ENCODE measurements at regions not wholly inside any gene's neighbourhood (a gene's known extent, or its start where the extent isn't known, plus 50 kb on each side); places are given as distances from the start of the nearest gene placed in this dataset.

- peak in 2 of 6 donors; percentile 29 to 44 for DNase-seq (ENCODE audit: low read depth in 4 of 6, low spot score in 6 of 6)
- Histone ChIP-seq H3K4me1 (ENCODE audit: control insufficient read depth, insufficient read depth, low read length) (peaks cover 5% of the 10 kb centered on the region), H3K27ac (ENCODE audit: low read depth, low read length) (no peak overlapping the region), H3K4me3 (ENCODE audit: low read depth, low read length) (no peak overlapping the region), H3K36me3 (ENCODE audit: control insufficient read depth, insufficient read depth, low read length) (no peaks in the 10 kb centered on the region), H3K9me3 (ENCODE audit: control insufficient read depth, insufficient read depth, low read length) (no peaks in the 10 kb centered on the region), H3K27me3 (ENCODE audit: control insufficient read depth, insufficient read depth, low read length) (no peaks in the 10 kb centered on the region)
- 5% methylated on average over 11 of the region's 16 CpGs for WGBS (ENCODE audit: insufficient coverage)
Observed at GRCh38 chr18:72692086-72692485, 147.9 kb upstream of the CBLN2 start.

GRCh38 chr18:72687736-72688135 lies 143.6 kb upstream of the CBLN2 start:
- H3K4me1 ChIP-seq (ENCODE audit: control insufficient read depth, insufficient read depth, low read length) = peaks cover 4% of the 10 kb centered on the region
- no peak overlapping the region for H3K27ac ChIP-seq (ENCODE audit: low read depth, low read length)
- no peak for DNase-seq (ENCODE audit: low read depth in 4 of 6, low spot score in 6 of 6)
- no peaks in the 10 kb centered on the region for H3K9me3 ChIP-seq (ENCODE audit: control insufficient read depth, insufficient read depth, low read length)
- no peaks in the 10 kb centered on the region for H3K27me3 ChIP-seq (ENCODE audit: control insufficient read depth, insufficient read depth, low read length)
- no peak overlapping the region for H3K4me3 ChIP-seq (ENCODE audit: low read depth, low read length)
- WGBS (ENCODE audit: insufficient coverage) = no CpG with 5 or more reads among the region's 4 CpGs
- no peaks in the 10 kb centered on the region for H3K36me3 ChIP-seq (ENCODE audit: control insufficient read depth, insufficient read depth, low read length)

DNA sequence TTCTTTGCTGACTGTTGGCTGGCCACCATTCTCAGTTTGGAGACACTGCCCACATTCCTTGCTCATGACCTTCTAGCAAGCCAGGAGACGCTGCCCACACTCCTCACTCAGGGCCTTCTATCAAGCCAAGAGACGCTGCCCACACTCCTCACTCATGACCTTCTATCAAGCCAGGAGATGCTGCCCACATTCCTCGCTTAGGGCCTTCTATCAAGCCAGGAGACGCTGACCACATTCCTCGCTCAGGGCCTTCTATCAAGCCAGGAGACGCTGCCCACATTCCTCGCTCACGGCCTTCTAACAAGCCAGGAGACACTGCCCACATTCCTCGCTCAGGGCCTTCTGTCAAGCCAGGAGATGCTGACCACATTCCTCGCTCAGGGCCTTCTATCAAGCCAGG lies 131.3 kb upstream of the CBLN2 start:
- Histone ChIP-seq H3K36me3 (ENCODE audit: control insufficient read depth, insufficient read depth, low read length) (no peaks in the 10 kb centered on the region), H3K27me3 (ENCODE audit: control insufficient read depth, insufficient read depth, low read length) (no peaks in the 10 kb centered on the region), H3K27ac (ENCODE audit: low read depth, low read length) (no peak overlapping the region), H3K4me3 (ENCODE audit: low read depth, low read length) (no peak overlapping the region), H3K4me1 (ENCODE audit: control insufficient read depth, insufficient read depth, low read length) (no peaks in the 10 kb centered on the region), H3K9me3 (ENCODE audit: control insufficient read depth, insufficient read depth, low read length) (no peaks in the 10 kb centered on the region)
- 91% methylated on average over 10 of the region's 10 CpGs for WGBS (ENCODE audit: insufficient coverage)
- DNase-seq (ENCODE audit: low read depth in 4 of 6, low spot score in 6 of 6) = no peak

DNA sequence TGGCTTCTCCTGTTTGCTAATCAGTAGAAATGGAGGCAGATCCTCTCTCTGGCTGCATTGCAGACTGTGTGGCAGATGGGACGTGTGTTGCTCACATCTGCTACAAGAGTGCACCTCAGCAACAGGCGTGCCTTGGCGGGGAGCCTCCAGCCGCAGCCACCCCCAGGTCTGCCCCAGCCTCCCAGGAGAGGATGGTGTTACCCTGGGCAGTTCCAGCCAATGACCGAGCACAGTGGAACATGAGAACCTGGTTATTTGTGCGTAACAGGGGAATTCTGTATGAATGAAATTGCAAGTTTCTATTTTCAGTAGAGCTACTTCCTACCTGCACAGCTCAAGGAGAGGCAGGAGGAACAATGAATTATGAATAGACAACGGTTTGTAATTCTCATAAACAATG lies 130.6 kb upstream of the CBLN2 start:
- Histone ChIP-seq H3K36me3 (ENCODE audit: control insufficient read depth, insufficient read depth, low read length) (no peaks in the 10 kb centered on the region), H3K4me3 (ENCODE audit: low read depth, low read length) (no peak overlapping the region), H3K27ac (ENCODE audit: low read depth, low read length) (no peak overlapping the region), H3K27me3 (ENCODE audit: control insufficient read depth, insufficient read depth, low read length) (no peaks in the 10 kb centered on the region), H3K9me3 (ENCODE audit: control insufficient read depth, insufficient read depth, low read length) (no peaks in the 10 kb centered on the region), H3K4me1 (ENCODE audit: control insufficient read depth, insufficient read depth, low read length) (no peaks in the 10 kb centered on the region)
- WGBS (ENCODE audit: insufficient coverage) = 90% methylated on average over 5 of the region's 7 CpGs
- no peak for DNase-seq (ENCODE audit: low read depth in 4 of 6, low spot score in 6 of 6)

DNA sequence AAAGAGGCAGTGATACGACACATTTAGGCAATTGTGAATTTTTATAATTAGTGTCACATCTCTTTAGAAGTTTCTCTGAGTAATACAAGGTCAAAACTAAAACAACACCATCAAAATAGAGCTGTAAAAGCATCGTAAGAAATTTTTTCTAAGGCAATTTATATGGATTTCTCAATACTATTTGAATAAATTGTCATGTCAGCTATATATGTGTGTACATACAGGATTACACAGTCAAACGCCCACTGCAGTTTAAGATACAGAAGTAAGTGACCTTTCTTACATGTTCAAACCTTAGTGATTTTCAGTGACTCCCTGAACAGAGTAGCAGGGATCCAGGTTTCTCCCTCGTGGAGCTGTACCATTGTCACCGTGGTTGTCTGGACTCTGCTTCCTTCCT lies 129.1 kb upstream of the CBLN2 start:
- no peaks in the 10 kb centered on the region for H3K36me3 ChIP-seq (ENCODE audit: control insufficient read depth, insufficient read depth, low read length)
- no peak for DNase-seq (ENCODE audit: low read depth in 4 of 6, low spot score in 6 of 6)
- no peaks in the 10 kb centered on the region for H3K9me3 ChIP-seq (ENCODE audit: control insufficient read depth, insufficient read depth, low read length)
- H3K27me3 ChIP-seq (ENCODE audit: control insufficient read depth, insufficient read depth, low read length) = no peaks in the 10 kb centered on the region
- H3K27ac ChIP-seq (ENCODE audit: low read depth, low read length) = no peak overlapping the region
- WGBS (ENCODE audit: insufficient coverage) = 37% methylated on average over 2 of the region's 5 CpGs
- no peaks in the 10 kb centered on the region for H3K4me1 ChIP-seq (ENCODE audit: control insufficient read depth, insufficient read depth, low read length)
- H3K4me3 ChIP-seq (ENCODE audit: low read depth, low read length) = no peak overlapping the region

GRCh38 chr18:72672364-72673184 lies 128.4 kb upstream of the CBLN2 start:
- 58% methylated on average over 8 of the region's 11 CpGs for WGBS (ENCODE audit: insufficient coverage)

DNA sequence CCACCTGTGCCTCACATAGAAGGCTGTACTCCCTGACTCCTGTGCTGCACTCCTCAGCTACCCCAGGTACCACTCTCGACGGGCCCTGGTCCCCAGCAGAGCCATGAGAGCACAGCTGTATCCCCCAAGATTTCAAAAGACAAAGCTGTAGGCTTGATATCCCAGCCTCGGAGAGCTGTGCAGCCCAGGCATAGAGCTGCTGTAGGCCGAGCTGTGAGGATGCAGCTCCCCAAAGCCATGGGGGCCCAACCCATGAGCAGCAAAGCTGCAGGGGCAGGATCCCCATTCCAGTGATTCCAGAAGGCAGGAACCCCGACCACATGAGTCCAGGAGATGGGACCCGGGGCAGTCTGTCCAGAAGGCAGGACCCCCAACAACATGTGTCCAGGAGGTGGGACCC lies 123.8 kb upstream of the CBLN2 start:
- no peak for DNase-seq (ENCODE audit: low read depth in 4 of 6, low spot score in 6 of 6)
- H3K36me3 ChIP-seq (ENCODE audit: control insufficient read depth, insufficient read depth, low read length) = no peaks in the 10 kb centered on the region
- H3K27me3 ChIP-seq (ENCODE audit: control insufficient read depth, insufficient read depth, low read length) = no peaks in the 10 kb centered on the region
- WGBS (ENCODE audit: insufficient coverage) = 91% methylated on average over 6 of the region's 6 CpGs
- H3K9me3 ChIP-seq (ENCODE audit: control insufficient read depth, insufficient read depth, low read length) = no peaks in the 10 kb centered on the region
- H3K27ac ChIP-seq (ENCODE audit: low read depth, low read length) = no peak overlapping the region
- no peaks in the 10 kb centered on the region for H3K4me1 ChIP-seq (ENCODE audit: control insufficient read depth, insufficient read depth, low read length)
- no peak overlapping the region for H3K4me3 ChIP-seq (ENCODE audit: low read depth, low read length)

More at GRCh38 chr18:72672364-72673184, 128.4 kb upstream of the CBLN2 start:
- no peak overlapping the region for H3K4me3 ChIP-seq (ENCODE audit: low read depth, low read length)
- H3K4me1 ChIP-seq (ENCODE audit: control insufficient read depth, insufficient read depth, low read length) = no peaks in the 10 kb centered on the region
- DNase-seq (ENCODE audit: low read depth in 4 of 6, low spot score in 6 of 6) = peak in 5 of 6 donors; percentile 20 to 90 (median 52)
- H3K9me3 ChIP-seq (ENCODE audit: control insufficient read depth, insufficient read depth, low read length) = no peaks in the 10 kb centered on the region
- no peaks in the 10 kb centered on the region for H3K27me3 ChIP-seq (ENCODE audit: control insufficient read depth, insufficient read depth, low read length)
- no peak overlapping the region for H3K27ac ChIP-seq (ENCODE audit: low read depth, low read length)
- H3K36me3 ChIP-seq (ENCODE audit: control insufficient read depth, insufficient read depth, low read length) = no peaks in the 10 kb centered on the region

- peak in 2 of 6 donors; percentile 34 to 38 for DNase-seq (ENCODE audit: low read depth in 4 of 6, low spot score in 6 of 6)
- H3K4me3 ChIP-seq (ENCODE audit: low read depth, low read length) = no peak overlapping the region
- WGBS (ENCODE audit: insufficient coverage) = 61% methylated on average over 3 of the region's 3 CpGs
Observed at GRCh38 chr18:72652990-72653593, 109.0 kb upstream of the CBLN2 start.

DNA sequence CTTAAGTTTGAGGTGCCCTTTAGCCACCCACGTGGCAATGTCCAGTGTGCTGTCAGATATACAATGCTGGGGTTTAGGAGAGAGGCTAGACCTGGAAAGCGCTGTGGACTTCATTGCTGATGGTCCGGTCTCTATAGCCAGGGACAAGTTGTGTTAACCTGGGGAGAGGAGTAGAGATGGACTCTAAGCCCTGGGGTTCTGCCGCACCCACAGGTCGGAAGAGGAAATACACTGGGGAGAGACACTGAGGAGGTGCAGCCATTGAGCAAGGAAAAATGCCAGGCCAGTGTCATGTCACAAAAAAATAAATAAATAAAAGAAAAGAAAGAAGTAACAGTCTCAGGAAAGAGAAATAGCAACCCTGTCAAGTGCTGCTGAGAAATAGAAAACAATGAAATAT lies 106.9 kb upstream of the CBLN2 start:
- H3K36me3 ChIP-seq (ENCODE audit: control insufficient read depth, insufficient read depth, low read length) = no peaks in the 10 kb centered on the region
- no peak overlapping the region for H3K4me3 ChIP-seq (ENCODE audit: low read depth, low read length)
- no peaks in the 10 kb centered on the region for H3K27me3 ChIP-seq (ENCODE audit: control insufficient read depth, insufficient read depth, low read length)
- no peak for DNase-seq (ENCODE audit: low read depth in 4 of 6, low spot score in 6 of 6)
- no peak overlapping the region for H3K27ac ChIP-seq (ENCODE audit: low read depth, low read length)
- WGBS (ENCODE audit: insufficient coverage) = 83% methylated on average over 3 of the region's 5 CpGs
- H3K9me3 ChIP-seq (ENCODE audit: control insufficient read depth, insufficient read depth, low read length) = no peaks in the 10 kb centered on the region
- no peaks in the 10 kb centered on the region for H3K4me1 ChIP-seq (ENCODE audit: control insufficient read depth, insufficient read depth, low read length)

More at GRCh38 chr18:72652990-72653593, 109.0 kb upstream of the CBLN2 start:
- Histone ChIP-seq H3K4me1 (ENCODE audit: control insufficient read depth, insufficient read depth, low read length) (no peaks in the 10 kb centered on the region), H3K9me3 (ENCODE audit: control insufficient read depth, insufficient read depth, low read length) (no peaks in the 10 kb centered on the region), H3K27ac (ENCODE audit: low read depth, low read length) (no peak overlapping the region), H3K27me3 (ENCODE audit: control insufficient read depth, insufficient read depth, low read length) (no peaks in the 10 kb centered on the region), H3K36me3 (ENCODE audit: control insufficient read depth, insufficient read depth, low read length) (no peaks in the 10 kb centered on the region)

DNA sequence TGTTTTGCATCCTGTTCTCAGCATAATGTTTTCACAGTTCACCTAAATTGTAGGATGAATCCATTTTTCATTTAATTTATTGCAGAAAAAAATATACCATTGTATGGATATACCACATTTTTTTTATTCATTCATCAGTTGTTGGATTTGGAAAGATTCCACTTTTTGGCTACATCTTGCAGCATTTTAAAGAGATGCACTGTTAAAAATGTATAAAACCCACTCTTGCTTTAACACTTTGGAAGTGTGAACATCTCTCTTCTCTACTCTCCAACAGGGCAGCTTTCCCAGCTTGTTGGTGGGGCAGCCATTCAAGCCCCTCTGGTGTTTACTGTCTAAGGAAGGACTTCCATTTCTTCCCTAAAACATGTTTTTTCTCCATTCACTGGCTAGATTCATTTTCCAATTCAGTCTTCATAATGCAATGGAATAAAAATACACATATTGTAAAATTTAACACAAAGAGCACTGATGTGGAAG lies 104.4 kb upstream of the CBLN2 start:
- Histone ChIP-seq H3K4me1 (ENCODE audit: control insufficient read depth, insufficient read depth, low read length) (no peaks in the 10 kb centered on the region), H3K27ac (ENCODE audit: low read depth, low read length) (no peak overlapping the region), H3K27me3 (ENCODE audit: control insufficient read depth, insufficient read depth, low read length) (no peaks in the 10 kb centered on the region), H3K36me3 (ENCODE audit: control insufficient read depth, insufficient read depth, low read length) (no peaks in the 10 kb centered on the region), H3K9me3 (ENCODE audit: control insufficient read depth, insufficient read depth, low read length) (no peaks in the 10 kb centered on the region), H3K4me3 (ENCODE audit: low read depth, low read length) (no peak overlapping the region)
- DNase-seq (ENCODE audit: low read depth in 4 of 6, low spot score in 6 of 6) = peak in 1 of 6 donors; percentile 91
